KBM-7 (cell line): ENCODE measurements at regions not wholly inside any gene's neighbourhood (a gene's known extent, or its start where the extent isn't known, plus 50 kb on each side); places are given as distances from the start of the nearest gene placed in this dataset.
"Not testable (repeated sequence)": the region's sequence is repeated elsewhere in the genome, so short reads cannot be mapped to it uniquely, and the experiment has no call there.

ENCODE experiments used
- DNase-seq: peaks from one replicate; pipeline ENCODE4 v3.0.0-alpha.2; 2015
- in situ Hi-C: fragments of 300-500 bp; cut with MboI; formaldehyde crosslinking; loops from 2 replicates; pipeline ENCODE4 v1.14.3; 2020; ENCODE audit warnings: low sequenced_read_pairs, low pct_unique_long_range_greater_than_20kb, mixed read lengths

DNA sequence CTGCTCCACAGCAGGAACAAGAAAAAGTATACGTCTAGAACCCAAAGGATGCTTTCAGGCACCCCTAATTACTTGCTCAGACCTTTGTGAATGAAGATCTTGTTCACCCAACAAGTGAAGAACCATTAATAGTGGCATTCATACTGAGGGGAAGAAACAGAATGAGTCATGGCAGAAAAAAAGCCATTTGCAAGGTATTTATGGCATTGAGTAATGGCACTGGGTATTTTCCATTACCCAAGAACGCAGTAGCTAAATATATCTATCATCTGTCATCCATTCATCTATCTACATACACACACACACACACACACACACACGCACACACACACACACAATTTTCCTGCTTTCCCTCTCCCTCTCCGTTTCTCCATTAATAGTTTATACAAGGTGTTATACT is 56.4 kb upstream of the XIRP2 start:
- in situ Hi-C loops: no loop called here
- DNase-seq: no peak

DNA sequence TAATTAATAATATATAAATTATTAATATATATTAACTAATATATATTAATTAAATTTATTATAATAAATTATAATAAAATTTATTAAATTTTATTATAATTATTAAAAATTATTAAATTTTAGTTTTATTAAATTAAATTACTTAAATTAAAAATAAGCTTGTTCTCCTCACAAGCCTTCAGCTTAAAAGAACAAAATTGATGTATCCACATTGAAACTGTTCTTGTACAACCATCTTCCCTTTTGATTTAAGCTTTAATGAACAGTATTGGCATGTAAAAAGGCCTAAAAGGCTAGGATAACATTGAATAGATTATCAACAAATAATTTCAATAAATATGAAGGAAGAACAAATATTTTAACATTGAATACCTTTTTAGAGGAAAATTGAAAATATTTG is 62.4 kb upstream of the XIRP2 start:
- in situ Hi-C loops: no loop called here
- no peak for DNase-seq

DNA sequence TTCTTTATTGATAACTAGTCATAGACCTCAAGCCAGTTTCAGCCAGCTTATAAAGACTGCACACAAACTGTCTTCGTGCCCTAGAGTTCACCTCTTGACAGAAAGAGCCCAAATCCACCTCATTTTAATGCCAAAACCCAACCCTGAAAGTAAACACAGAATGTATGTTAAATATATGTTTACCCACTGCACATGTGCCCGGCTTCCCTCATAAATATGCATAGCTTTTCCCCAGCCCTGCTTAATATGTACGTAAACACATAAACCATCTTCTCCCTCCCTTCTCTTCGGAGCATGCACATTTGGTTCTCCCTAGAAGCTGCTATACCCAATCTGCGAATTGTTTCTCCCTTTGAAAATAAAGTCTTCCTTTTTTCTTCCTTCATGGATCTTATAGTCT is 73.9 kb upstream of the XIRP2 start:
- DNase-seq: no peak
- in situ Hi-C loops: no loop called here

DNA sequence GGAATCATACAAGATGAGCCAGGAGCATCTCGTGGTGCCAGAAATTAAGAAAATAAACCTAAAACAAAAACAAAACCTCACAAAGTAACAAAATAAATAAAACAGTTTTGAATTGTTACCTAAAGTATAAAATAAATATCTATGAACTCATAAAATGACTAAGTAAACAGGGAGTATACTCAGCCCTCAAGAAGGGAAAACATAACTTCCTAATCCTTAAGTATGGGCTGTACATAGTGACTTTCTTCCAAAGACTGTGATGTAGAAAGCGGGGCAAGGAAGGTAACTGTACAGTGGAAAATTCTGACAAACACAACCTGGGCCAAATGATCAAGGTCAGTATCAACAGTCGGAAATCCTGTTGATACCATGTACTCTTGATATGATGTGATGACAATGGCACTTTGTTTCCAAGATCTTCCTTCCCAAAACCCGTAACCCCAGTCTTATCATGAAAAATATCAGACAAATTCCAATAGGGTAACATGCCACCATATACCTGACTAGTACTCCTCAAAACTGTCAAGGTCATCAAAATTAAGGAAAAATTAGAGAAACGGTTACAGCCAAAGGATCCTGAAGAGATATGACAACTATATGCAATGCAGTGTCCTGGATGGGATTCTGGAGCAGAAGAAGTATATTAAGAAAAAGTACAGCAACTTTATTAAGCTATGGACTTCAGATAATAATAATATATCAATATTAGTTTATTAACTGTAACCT is 76.0 kb upstream of the XIRP2 start:
- no peak for DNase-seq
- in situ Hi-C loops: no loop called here

DNA sequence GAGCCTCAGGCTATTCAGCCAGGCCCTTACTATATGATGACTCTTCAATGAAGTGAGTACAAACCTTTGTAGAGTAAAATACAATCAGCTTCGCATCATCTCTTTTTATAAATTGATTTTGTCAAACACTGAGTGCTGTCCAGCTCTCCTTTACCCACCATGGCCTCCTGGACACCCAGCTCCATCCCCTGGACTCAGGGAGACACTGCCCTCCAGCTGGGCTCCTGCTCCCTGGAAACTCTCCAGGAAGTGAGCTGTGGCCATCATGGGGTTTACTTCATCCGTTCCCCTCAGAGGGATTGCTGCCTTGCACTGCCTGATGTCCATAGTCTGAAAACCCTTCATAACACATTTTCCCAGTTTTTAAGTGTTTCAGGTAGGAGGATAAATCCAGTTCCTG is 82.5 kb upstream of the XIRP2 start:
- DNase-seq: no peak
- in situ Hi-C loops: no loop called here

DNA sequence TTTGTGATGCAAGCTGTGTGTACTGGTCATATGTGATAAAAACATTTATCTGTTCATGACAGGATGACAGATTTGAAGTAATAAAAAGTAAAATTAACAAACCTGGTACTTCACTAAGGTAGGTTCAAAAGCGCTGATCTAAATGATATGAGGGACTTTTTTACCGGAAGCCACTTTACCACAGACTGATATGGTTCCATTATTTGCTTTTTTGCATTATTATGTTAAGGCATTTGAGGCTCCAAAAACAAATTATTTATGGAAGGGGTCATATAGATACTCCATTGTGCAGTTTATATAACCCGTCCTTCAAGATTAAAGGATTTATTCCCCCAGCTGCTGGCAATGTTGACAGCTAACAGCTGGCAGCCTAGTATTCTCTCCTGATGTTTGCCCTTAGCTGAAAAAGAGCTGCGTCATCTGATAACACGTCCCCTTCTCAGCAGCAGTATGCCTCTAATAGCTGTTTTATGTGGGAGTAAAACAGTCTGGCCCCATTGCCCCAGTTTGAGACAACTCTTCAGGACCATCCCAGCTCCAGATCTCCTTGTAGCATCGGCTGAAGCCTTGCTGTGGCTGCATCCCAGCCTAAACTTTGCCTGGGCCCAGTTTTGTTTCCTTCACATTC is 84.8 kb upstream of the XIRP2 start:
- in situ Hi-C loops: no loop called here

DNA sequence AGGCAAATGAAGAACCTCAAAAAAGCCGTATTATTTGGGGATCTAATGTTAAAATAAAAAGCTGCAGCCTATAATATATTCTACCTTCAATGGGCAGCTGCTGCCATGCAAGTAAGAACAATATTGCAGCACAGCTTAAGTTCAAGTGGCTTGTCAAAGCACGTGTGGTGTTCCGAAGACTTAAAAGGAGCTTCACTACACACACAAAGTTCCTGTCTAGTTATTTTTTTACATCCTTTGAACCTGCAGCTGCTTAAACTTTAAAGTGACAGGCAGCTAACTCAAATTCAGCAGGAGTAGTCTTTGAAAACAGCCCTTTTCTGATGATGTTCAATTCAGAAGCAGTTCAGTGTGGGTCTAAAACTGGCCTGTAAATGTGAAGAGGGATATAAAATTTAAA is 85.8 kb upstream of the XIRP2 start:
- DNase-seq: no peak
- in situ Hi-C loops: no loop called here

More for the DNA sequence above, 84.8 kb upstream of the XIRP2 start:
- no peak for DNase-seq

DNA sequence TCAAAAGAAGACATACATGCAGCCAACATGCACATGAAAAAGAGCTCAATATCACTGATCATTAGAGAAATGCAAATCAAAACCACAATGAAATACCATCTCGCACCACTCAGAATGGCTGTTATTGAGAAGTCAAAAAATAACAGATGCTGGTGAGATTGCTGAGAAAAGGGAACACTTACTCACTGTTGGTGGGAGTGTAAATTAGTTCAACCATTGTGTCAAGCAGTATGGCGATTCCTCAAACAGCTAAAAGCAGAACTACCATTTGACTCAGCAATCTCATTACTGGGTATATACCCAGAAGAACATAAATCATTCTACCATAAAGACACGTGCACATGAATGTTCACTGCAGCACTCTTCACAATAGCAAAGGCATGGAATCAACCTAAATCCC is 95.5 kb upstream of the XIRP2 start:
- in situ Hi-C loops: no loop called here
- DNase-seq: peak; percentile 15

DNA sequence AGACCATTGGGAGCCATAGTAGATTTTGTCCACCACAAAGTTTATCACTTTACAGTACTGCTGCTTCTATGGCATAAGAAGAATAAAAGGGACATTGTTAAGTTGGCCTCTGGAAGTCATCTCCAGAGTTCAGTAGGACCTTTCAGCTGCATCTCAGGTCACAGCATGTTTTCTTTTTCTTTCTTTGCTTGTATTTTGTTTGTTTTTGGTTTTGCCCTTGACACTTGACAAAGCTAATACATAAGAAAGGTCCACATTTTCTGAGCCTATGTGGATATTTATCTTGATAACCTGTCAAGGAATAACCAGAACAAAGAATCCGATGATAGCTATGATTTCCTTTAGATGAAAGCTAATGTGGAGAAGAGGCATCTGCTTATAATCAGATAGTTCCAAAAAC is 101.6 kb upstream of the XIRP2 start:
- in situ Hi-C loops: no loop called here
- no peak for DNase-seq

DNA sequence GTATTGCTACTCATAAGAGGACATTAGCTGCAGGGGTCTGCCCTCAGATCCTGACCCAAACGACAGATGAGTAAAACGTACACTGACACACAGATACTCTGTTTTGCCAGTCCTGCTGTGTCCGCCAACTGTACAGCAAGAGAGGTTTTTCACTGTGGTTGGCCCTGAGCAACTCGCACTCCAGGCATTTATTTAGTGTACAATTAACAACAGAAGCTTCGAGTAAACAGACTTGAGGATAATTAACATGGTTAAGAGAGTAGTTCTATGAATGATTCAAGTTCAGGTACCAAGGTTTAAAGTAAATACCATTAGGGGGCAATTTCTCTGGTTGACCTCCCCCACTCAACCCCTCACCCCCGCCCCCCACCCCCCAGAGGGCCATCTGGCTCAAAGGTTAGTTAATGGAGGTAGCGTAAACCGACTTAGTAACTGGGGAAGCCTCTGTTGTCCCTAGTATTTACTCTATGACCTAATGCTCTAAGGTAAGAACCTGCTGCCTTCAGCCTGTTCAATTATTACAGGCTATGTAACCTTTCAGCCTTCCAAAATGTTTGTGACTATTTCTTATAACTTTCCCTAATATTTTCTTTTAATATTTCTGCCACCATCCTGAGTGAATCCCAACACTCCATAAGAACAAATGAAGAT is 103.9 kb upstream of the XIRP2 start:
- in situ Hi-C loops: no loop called here
- no peak for DNase-seq

DNA sequence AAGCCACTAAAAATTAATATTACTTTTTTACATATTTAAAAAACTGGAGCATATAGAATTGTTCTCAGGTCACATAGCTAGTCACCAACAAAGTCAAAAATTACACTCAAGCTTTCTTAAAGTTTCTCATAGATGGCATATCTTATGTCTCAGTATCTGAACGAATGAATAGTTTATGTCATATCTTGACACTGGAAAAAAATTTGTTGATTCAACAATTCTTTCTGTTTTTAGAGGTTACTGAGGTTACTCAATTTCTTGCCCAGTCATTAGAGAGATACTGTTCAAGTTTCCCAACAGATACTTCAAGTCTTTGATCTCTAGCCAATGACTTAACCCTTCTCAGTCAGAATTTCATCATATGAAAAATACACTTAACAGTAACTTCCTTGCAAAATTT is 113.1 kb upstream of the XIRP2 start:
- DNase-seq: no peak
- in situ Hi-C loops: no loop called here

DNA sequence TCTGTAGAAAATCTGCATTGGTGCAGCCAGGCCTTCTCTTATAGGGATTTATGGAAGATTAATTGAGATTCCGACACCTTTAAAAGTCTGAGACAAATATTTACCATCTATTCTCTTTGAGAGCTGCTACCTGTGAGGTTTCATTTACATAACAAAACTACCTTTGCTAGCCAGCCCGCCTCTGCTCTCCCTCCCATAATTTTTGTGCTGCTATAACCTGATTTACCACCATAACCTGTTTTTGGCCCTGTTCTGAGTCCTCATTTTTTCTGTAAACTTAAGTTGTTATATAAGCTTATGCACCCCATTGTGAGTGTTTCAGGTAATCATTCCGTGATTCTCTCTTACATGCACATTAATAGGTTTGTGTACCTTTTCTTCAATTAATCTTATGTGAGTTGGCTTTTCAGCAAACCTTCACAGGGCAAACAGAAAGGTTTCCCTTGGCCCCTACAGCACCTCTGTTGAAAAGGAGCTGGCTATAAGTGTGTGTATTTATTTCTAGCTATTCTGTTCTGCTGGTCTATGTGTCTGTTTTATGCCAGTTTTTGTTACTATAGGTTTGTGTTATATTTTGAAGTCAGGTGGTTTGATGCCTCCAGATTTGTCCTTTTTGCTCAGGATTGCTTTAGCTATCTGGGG is 114.9 kb upstream of the XIRP2 start:
- in situ Hi-C loops: no loop called here
- DNase-seq: no peak

DNA sequence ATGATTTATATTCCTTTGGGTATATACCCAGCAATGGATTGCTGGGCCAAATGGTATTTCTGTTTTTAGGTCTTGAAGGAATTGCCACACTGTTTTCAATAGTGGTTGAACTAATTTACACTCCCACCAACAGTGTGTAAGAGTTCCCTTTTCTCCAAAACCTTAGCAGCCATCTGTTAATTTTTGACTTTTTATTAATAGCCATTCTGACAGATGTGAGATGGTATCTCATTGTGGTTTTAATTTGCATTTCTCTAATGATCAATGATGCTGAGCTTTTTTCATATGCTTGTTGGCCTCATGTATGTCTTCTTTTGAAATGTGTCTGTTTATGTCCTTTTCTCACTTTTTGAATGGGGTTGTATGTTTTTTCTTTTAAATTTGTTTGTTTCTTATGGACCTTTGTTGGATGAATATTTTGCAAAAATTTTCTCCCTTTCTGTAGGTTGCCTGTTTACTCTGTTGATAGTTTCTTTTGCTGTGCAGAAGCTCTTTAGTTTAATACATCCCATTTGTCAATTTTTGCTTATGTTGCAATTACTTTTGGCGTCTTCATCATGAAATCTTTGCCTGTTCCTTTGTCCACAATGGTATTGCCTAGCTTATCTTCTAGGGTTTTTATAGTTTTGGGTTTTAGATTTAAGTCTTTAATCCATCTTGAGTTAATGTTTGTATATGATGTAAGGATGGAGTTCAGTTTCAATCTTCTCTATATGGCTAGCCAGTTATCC is 119.7 kb upstream of the XIRP2 start:
- no peak for DNase-seq
- in situ Hi-C loops: no loop called here

DNA sequence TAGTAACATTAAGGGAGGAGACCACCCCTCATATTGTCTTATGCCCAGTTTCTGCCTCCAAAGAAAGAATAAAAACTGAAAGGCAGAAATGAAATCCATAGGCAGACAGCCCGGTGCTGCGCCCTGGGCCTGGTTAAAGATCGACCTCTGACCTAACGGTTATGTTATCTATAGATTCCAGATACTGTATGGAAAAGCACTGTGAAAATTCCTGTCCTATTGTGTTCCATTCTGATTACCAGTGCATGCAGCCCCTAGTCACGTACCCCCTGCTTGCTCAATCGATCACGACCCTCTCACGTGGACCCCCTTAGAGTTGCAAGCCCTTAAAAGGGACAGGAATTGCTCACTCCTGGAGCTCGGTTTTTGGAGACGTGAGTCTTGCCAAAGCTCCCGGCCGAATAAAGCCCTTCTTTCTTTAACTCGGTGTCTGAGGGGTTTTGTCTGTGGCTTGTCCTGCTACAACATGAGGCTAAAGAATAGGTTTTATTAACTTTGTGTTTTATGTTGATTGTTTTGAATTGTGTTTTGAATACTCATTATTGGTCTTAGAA is 121.4 kb upstream of the XIRP2 start:
- DNase-seq, in situ Hi-C loops: not testable (repeated sequence)

DNA sequence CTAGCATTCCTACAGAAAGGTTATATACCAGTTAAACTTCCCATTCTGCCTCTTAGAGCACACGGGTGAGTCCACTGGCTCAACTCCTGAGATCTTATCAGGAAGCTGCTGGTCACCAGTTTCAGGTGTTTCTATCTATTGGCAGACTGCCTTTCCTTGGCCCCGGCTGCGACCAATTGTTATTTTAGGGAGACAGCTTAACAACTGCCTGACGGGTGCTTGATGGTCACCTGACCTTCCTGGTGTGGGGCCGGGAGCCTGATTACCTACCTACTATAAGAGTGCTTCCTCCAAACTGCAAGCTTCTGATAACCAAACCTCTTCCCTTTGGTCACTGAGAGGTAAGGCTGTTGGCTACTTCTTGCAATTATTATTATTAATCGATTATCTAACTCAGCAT is 122.1 kb upstream of the XIRP2 start:
- in situ Hi-C loops: no loop called here
- no peak for DNase-seq

DNA sequence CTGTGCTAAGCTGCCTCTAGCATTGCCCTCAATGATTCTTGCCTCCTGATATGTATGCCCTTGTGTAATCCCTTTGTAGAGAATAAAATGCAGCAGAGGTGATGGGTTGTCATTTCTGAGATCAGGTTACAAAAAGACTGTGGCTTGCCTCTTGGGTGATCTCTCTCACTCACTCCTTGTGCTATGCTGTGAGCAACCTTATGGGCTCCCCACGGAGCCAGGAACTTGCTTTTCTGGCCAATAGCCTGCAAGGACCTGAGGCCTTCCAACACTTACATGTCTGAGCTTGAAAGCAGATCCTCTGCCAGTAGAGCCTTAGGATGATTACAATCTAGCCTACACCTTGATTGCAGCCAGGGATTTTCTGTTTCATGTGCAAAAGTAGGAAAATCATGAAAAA is 123.1 kb upstream of the XIRP2 start:
- DNase-seq: no peak
- in situ Hi-C loops: no loop called here

DNA sequence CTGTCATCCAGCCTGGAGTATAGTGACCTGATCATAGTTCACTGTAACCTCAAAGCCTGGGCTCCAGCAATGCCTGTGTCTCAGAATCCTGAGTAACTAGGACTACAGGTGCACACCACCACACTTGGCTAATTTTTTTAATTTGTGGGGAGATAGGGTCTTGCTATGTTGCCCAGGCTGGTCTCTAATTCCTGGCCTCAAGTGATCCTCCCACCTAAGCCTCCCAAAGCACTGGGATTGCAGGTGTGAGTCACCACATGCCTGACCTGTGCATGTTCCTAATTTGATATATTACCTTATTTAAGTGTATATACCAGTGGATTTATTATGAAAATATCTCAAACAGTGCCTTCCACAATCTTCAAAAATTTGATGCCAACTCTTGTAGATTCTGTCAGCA is 123.6 kb upstream of the XIRP2 start:
- in situ Hi-C loops: no loop called here
- no peak for DNase-seq

DNA sequence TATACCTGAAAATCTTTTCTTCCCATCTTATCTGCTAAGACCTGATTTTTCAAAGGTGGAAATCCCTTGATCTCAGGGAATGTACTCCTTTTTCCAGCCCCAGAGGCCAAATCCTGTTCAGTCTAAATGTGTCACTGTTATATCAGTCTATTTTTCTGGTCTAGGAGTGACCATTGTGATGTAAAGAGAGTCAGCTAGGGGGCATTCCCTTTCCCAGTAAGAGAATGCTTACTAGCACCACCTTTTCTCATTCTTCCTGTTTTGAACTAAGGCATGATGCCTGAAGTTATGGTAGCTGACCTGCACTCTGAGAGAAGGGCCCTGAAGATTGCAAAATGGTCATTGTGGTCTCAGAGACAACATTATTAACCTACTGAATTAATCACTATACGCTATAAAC is 124.1 kb upstream of the XIRP2 start:
- no peak for DNase-seq
- in situ Hi-C loops: no loop called here

DNA sequence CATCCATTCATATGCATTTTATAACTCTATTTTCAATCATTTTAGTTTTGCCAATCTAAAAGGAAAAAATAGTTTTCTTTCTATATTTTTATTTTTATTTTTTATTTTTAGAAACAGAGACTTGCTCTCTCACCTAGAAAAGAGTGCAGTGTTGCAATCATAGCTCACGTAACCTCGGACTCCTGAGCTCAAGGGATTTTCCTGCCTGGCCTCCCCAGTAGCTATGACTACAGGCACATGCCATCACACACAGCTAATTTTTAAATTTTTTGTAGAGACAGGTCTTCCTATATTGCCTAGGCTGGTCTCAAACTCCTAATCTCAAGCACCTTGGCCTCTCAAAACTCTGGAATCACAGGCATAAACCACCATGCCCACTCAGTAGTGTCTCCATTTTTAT is 125.5 kb upstream of the XIRP2 start:
- in situ Hi-C loops: no loop called here
- DNase-seq: no peak
